Thoracic aorta (tissue), 2 donors: ENCODE measurements at regions not wholly inside any gene's neighbourhood (a gene's known extent, or its start where the extent isn't known, plus 50 kb on each side); places are given as distances from the start of the nearest gene placed in this dataset.

Experiments
- ATAC-seq: fragments of 150-250 bp; one replicate; pipeline ENCODE4 v1.8.0; 2017; ENCODE audit warnings: low read depth; ENCODE audit not compliant: insufficient number of reproducible peaks, low FRiP score
- DNase-seq: peaks from one replicate; pipeline ENCODE4 v3.0.0-alpha.2; 2020; ENCODE audit warnings: low spot score
- H3K27ac ChIP-seq, 2 donors: fragments of 200-600 bp; sonication (generic); 1 replicate in 1 of 2; 2 replicates in 1 of 2; pipeline ENCODE4 v1.5.1; 2016; ENCODE audit warnings: mild to moderate bottlenecking in 2 of 2, moderate library complexity in 2 of 2
- H3K27me3 ChIP-seq: fragments of 200-600 bp; sonication (generic); replicated peaks from 2 replicates; pipeline ENCODE4 v1.6.0; 2016; ENCODE audit warnings: mild to moderate bottlenecking; ENCODE audit not compliant: insufficient read depth
- H3K36me3 ChIP-seq: fragments of 200-600 bp; sonication (generic); one replicate; pipeline ENCODE4 v1.5.1; 2016
- H3K4me1 ChIP-seq, 2 donors: fragments of 200-600 bp; sonication (generic); 1 replicate in 1 of 2; 2 replicates in 1 of 2; pipeline versions ENCODE4 v1.5.1 to v1.6.0; 2016; ENCODE audit warnings: low read depth in 2 of 2, mild to moderate bottlenecking in 1 of 2; ENCODE audit not compliant: control insufficient read depth in 1 of 2
- H3K4me3 ChIP-seq: fragments of 200-600 bp; sonication (generic); 2 replicates; pipeline ENCODE4 v1.5.1; 2016; ENCODE audit warnings: mild to moderate bottlenecking
- H3K9me3 ChIP-seq: fragments of 200-600 bp; sonication (generic); 2 replicates; pipeline ENCODE4 v1.5.1; 2016
- TF ChIP-seq, protein P1 (sequence below): fragments of 200-600 bp; sonication (generic); IDR thresholded peaks from one replicate; pipeline ENCODE4 v1.5.1; 2019; ENCODE audit warnings: antibody characterized with exemption

DNA sequence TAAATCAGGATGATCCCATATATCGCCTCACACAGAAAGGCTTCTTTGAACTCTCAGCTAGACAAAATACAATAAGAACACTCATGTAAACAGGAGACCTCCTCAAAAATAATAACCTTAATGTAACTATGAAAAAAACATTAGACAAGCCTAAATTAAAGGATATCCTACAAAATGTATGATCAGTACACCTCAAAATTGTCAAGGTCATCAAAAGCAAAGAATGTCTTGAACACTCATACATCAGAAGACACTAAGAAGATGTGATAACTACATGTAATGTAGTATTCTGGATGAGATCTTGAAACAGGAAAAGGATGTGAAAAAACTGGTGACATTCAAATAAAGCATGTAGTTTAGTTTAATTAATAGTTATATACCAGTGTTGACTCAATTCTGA is 616.8 kb upstream of the ZEB2 start:
- H3K27me3 ChIP-seq = no peaks in the 10 kb centered on the region
- H3K4me3 ChIP-seq = no peak overlapping the region
- TF ChIP-seq, protein P1, sequence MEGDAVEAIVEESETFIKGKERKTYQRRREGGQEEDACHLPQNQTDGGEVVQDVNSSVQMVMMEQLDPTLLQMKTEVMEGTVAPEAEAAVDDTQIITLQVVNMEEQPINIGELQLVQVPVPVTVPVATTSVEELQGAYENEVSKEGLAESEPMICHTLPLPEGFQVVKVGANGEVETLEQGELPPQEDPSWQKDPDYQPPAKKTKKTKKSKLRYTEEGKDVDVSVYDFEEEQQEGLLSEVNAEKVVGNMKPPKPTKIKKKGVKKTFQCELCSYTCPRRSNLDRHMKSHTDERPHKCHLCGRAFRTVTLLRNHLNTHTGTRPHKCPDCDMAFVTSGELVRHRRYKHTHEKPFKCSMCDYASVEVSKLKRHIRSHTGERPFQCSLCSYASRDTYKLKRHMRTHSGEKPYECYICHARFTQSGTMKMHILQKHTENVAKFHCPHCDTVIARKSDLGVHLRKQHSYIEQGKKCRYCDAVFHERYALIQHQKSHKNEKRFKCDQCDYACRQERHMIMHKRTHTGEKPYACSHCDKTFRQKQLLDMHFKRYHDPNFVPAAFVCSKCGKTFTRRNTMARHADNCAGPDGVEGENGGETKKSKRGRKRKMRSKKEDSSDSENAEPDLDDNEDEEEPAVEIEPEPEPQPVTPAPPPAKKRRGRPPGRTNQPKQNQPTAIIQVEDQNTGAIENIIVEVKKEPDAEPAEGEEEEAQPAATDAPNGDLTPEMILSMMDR = no peak
- H3K27ac ChIP-seq = no peak overlapping the region
- DNase-seq = no peak
- H3K4me1 ChIP-seq = no peaks in the 10 kb centered on the region
- no peaks in the 10 kb centered on the region for H3K9me3 ChIP-seq
- no peaks in the 10 kb centered on the region for H3K36me3 ChIP-seq
- no peak for ATAC-seq

DNA sequence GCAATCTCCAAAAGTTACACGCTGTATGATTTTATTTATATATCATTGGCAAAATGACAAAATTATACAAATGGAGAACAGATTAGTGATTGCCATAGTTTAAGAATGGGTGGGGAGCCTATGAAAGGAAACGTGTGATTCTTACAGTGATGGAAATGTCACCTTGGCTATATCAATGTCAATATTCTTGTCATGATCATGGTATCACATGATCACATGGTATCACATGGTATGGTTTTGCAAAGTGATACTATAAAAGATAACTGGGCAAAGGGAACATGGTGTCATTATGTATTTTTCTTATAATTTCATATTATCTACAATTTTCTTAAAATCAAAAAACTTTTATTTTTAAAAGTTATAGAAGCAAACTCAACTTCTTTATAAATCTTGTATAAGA is 606.2 kb upstream of the ZEB2 start:
- DNase-seq (no peak), ATAC-seq (no peak)
- Histone ChIP-seq H3K27ac (no peak overlapping the region), H3K4me1 (no peaks in the 10 kb centered on the region), H3K27me3 (no peaks in the 10 kb centered on the region), H3K4me3 (no peak overlapping the region), H3K9me3 (no peaks in the 10 kb centered on the region), H3K36me3 (no peaks in the 10 kb centered on the region)
- TF ChIP-seq, protein P1 = no peak

DNA sequence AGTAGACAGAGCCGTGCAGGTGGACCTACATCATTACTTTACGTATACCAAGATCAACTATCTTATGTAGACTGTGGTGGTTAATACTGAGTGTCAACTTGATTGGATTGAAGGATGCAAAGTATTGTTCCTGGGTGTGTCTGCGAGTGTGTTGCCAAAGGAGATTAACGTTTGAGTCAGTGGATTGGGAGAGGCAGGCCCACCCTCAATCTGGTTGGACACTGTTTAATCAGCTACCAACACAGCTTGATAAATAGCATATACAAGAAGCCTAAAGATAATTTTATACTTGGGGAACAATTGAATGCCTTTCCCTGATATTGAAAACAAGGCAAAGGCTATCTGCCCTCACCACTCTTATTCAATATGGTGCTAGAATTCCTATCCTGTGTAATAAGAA is 604.2 kb upstream of the ZEB2 start:
- no peaks in the 10 kb centered on the region for H3K4me1 ChIP-seq
- ATAC-seq (no peak), DNase-seq (no peak)
- TF ChIP-seq, protein P1 = no peak
- no peak overlapping the region for H3K4me3 ChIP-seq
- H3K27me3 ChIP-seq = no peaks in the 10 kb centered on the region
- H3K27ac ChIP-seq = no peak overlapping the region
- H3K36me3 ChIP-seq = no peaks in the 10 kb centered on the region
- no peaks in the 10 kb centered on the region for H3K9me3 ChIP-seq

DNA sequence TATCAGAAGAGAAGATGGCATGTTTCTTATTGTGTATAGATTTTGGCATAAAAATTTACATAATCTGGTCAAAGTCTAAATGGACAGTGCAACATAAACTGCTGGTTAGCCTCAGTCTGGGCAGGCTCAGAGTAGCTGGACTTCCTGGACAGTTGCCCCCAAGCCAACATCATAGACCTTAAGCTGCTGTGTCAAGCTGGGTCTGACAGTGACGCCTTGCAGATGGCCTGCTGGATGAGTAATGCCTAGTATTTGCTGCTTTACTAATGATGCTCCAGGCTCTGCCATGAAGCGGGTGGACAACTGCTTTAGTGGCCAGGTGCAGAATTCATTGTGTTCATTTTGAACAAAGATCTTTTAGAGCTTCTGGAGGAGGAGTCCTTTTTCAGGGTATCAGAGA is 603.7 kb upstream of the ZEB2 start:
- H3K36me3 ChIP-seq = no peaks in the 10 kb centered on the region
- no peak overlapping the region for H3K4me3 ChIP-seq
- no peaks in the 10 kb centered on the region for H3K27me3 ChIP-seq
- TF ChIP-seq, protein P1 = no peak
- H3K27ac ChIP-seq = no peak overlapping the region
- DNase-seq (no peak), ATAC-seq (no peak)
- H3K9me3 ChIP-seq = no peaks in the 10 kb centered on the region
- H3K4me1 ChIP-seq = no peaks in the 10 kb centered on the region

DNA sequence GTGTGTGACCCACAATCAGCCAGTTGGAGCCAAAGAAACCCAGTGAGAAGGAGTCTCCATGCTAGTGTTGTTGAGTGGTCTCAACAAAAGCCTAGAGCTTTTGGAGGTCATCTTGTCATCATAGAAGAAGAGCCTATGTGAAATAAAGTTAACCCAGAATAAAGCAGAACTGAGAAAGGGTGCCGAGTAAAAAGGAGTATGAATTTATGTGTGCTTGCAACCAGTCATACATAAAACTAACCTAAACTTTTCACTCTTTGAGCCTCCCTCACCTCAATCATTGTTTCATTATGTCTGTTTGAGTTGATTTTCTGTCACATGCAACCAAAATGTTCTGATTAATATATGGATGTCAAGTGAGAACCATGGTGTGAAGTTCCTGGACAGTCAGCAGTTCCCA is 599.3 kb upstream of the ZEB2 start:
- Histone ChIP-seq H3K27ac (no peak overlapping the region), H3K4me1 (peaks cover 0 to 18% of the 10 kb centered on the region in 2 donors), H3K27me3 (no peaks in the 10 kb centered on the region), H3K4me3 (no peak overlapping the region), H3K36me3 (no peaks in the 10 kb centered on the region), H3K9me3 (no peaks in the 10 kb centered on the region)
- DNase-seq (no peak), ATAC-seq (no peak)
- TF ChIP-seq, protein P1 = no peak
